Kidney (tissue), 13 donors: ENCODE measurements at regions not wholly inside any gene's neighbourhood (a gene's known extent, or its start where the extent isn't known, plus 50 kb on each side); places are given as distances from the start of the nearest gene placed in this dataset.

Source experiments
- DNase-seq, 5 donors: peaks; one replicate each; pipeline ENCODE4 v3.0.0-alpha.2; 2013 to 2020
- FAIRE-seq: peaks from 2 replicates; lab custom pipeline; 2012; peaks lifted over from hg19 to GRCh38; lab: Jason Lieb, UNC
- H3K27ac ChIP-seq, 2 donors: one replicate each; pipeline ENCODE4 v1.7.0; 2013; ENCODE audit warnings: low read depth in 2 of 2, low read length in 2 of 2, inconsistent platforms in 1 of 2
- H3K27me3 ChIP-seq: one replicate; pipeline ENCODE4 v1.7.1; 2013; ENCODE audit warnings: low read length, inconsistent platforms; ENCODE audit not compliant: control insufficient read depth, insufficient read depth
- H3K36me3 ChIP-seq, 3 donors: one replicate each; pipeline versions ENCODE4 v1.7.0 to v1.7.1; 2013; ENCODE audit warnings: low read length in 3 of 3, control low read depth in 1 of 3, inconsistent platforms in 1 of 3; ENCODE audit not compliant: insufficient read depth in 3 of 3, control insufficient read depth in 2 of 3
- H3K4me1 ChIP-seq, 3 donors: one replicate each; pipeline versions ENCODE4 v1.7.0 to v1.7.1; 2013; ENCODE audit warnings: low read length in 3 of 3, inconsistent platforms in 1 of 3, low read depth in 1 of 3; ENCODE audit not compliant: control insufficient read depth in 2 of 3, insufficient read depth in 2 of 3
- H3K4me3 ChIP-seq, 3 donors: one replicate each; pipeline versions ENCODE4 v1.7.0 to v1.8.1; 2013; ENCODE audit warnings: low read length in 3 of 3, control low read depth in 1 of 3, inconsistent platforms in 1 of 3
- H3K9ac ChIP-seq, 3 donors: one replicate each; pipeline versions ENCODE4 v1.7.0 to v1.7.1; 2013; ENCODE audit warnings: low read length in 3 of 3, control low read depth in 1 of 3, inconsistent platforms in 1 of 3
- H3K9me3 ChIP-seq, 3 donors: one replicate each; pipeline versions ENCODE4 v1.7.0 to v1.7.1; 2013; ENCODE audit warnings: low read length in 3 of 3, control low read depth in 1 of 3, inconsistent platforms in 1 of 3; ENCODE audit not compliant: control insufficient read depth in 2 of 3, insufficient read depth in 1 of 3
- intact Hi-C: fragments of 100-400 bp; cut with DNase I; formaldehyde crosslinking; loops from one replicate; pipeline ENCODE4 v1.11.1; 2022
- TF ChIP-seq, protein P1 (sequence below): IDR thresholded peaks from 3 replicates; pipeline ENCODE4 v1.5.1; 2012; ENCODE audit warnings: mild to moderate bottlenecking, moderate library complexity, borderline replicate concordance; ENCODE audit not compliant: insufficient read depth; ENCODE audit errors: extremely low read depth
- donor health status: control.
- donor health status: control.
- donor health status: control.
- donor health status: control.
- donor health status: control.
- donor health status: DM: yes; HTN: yes; CAD: no.
- donor health status: Normal renal cell carcinoma (clear cell type).

DNA sequence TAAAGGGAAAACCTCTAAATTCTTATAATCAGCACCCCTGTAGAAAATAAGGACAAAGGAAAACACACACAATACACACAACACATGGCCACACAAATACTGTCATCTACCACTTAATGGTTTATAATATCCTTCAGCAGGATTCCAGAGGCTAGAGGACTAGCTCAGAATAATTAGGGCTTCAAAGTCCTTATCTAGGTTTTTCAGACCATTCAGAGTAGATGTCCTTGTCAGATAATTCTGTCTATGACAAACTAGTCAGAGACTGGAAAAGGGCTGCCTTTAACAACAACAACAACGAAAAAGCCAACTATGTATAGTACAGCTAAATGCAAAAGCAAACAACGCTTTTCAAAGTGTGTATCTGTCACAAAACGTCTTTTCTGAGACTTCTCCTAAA is 456.5 kb upstream of the CNTN5 start:
- Histone ChIP-seq H3K4me3 (no peak overlapping the region), H3K36me3 (no peaks in the 10 kb centered on the region), H3K9me3 (no peaks in the 10 kb centered on the region), H3K27ac (no peak overlapping the region), H3K9ac (no peak overlapping the region), H3K27me3 (no peaks in the 10 kb centered on the region), H3K4me1 (no peaks in the 10 kb centered on the region)
- TF ChIP-seq, protein P1, sequence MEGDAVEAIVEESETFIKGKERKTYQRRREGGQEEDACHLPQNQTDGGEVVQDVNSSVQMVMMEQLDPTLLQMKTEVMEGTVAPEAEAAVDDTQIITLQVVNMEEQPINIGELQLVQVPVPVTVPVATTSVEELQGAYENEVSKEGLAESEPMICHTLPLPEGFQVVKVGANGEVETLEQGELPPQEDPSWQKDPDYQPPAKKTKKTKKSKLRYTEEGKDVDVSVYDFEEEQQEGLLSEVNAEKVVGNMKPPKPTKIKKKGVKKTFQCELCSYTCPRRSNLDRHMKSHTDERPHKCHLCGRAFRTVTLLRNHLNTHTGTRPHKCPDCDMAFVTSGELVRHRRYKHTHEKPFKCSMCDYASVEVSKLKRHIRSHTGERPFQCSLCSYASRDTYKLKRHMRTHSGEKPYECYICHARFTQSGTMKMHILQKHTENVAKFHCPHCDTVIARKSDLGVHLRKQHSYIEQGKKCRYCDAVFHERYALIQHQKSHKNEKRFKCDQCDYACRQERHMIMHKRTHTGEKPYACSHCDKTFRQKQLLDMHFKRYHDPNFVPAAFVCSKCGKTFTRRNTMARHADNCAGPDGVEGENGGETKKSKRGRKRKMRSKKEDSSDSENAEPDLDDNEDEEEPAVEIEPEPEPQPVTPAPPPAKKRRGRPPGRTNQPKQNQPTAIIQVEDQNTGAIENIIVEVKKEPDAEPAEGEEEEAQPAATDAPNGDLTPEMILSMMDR: no peak
- no peak for FAIRE-seq
- intact Hi-C loops: no loop called here
- DNase-seq: no peak

DNA sequence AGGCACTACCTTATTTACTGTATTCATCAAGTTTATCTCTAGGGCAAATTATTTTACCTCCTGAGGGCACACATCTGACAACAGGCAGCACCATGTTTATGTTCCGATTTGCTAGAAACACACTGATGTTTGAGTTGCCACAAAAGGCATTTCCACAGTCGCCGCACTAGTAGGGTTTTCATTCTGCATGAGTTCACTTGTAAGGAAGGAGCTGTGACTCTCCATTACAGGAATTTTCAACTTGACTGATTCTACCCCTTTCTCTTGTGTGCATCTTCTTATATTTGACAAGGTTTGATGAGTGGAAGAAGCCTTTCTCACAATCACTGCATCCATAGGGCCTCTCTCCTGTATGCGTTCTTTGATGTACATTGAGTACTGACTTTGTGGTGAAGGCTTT is 455.9 kb upstream of the CNTN5 start:
- TF ChIP-seq, protein P1: no peak
- intact Hi-C loops: no loop called here
- H3K27ac ChIP-seq: no peak overlapping the region
- no peaks in the 10 kb centered on the region for H3K27me3 ChIP-seq
- no peaks in the 10 kb centered on the region for H3K9me3 ChIP-seq
- no peaks in the 10 kb centered on the region for H3K4me1 ChIP-seq
- DNase-seq: no peak
- H3K4me3 ChIP-seq: no peak overlapping the region
- no peak for FAIRE-seq
- no peaks in the 10 kb centered on the region for H3K36me3 ChIP-seq
- no peak overlapping the region for H3K9ac ChIP-seq

DNA sequence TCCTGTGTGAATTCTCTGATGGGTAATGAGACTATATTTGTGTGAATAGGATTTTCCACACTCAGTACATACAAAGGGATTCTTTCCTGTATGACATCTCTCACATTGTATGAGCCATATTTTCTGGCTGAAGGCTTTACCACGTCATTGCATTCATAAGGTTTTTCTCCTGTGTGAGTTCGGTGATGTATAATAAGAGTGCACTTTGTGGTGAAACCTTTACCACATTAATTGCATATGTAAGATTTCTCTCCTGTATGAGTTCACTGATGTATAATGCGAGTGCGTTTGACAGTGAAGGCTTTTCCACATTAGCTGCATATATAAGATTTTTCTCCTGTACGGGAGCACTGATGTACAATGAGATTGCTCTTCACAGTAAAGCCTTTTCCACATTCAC is 455.4 kb upstream of the CNTN5 start:
- no peak overlapping the region for H3K4me3 ChIP-seq
- H3K9ac ChIP-seq: no peak overlapping the region
- TF ChIP-seq, protein P1: no peak
- H3K27ac ChIP-seq: no peak overlapping the region
- no peaks in the 10 kb centered on the region for H3K36me3 ChIP-seq
- DNase-seq (no peak), FAIRE-seq (no peak)
- intact Hi-C loops: no loop called here
- H3K4me1 ChIP-seq: no peaks in the 10 kb centered on the region
- no peaks in the 10 kb centered on the region for H3K9me3 ChIP-seq
- H3K27me3 ChIP-seq: no peaks in the 10 kb centered on the region

DNA sequence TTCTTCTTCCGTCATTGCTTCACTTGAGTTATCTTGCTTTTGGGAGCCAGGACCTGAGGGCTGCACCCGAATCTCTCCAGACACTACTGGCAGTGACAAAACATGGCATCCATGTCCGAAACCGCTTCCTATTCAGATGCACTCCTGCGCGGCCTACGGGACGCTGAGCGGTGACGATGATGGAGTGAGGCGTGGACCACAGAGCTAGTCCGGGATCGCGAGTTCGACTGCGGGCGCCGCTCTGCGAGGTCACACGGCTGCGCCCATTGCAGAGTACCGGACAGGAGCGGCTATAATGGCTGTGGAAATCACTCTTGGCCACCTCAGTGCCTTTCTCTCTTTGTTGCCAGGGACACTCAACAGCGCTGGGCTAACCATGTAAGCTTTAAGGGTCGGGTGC is 453.8 kb upstream of the CNTN5 start:
- intact Hi-C loops: no loop called here
- TF ChIP-seq, protein P1: no peak
- DNase-seq (no peak), FAIRE-seq (no peak)
- H3K9ac ChIP-seq: no peak overlapping the region
- H3K4me3 ChIP-seq: no peak overlapping the region
- no peaks in the 10 kb centered on the region for H3K36me3 ChIP-seq
- no peaks in the 10 kb centered on the region for H3K9me3 ChIP-seq
- H3K27me3 ChIP-seq: no peaks in the 10 kb centered on the region
- no peak overlapping the region for H3K27ac ChIP-seq
- H3K4me1 ChIP-seq: no peaks in the 10 kb centered on the region
